Left cardiac atrium (tissue), 4 donors: ENCODE measurements at regions not wholly inside any gene's neighbourhood (a gene's known extent, or its start where the extent isn't known, plus 50 kb on each side); places are given as distances from the start of the nearest gene placed in this dataset.

Source experiments
- ATAC-seq, 2 donors: fragments of 200-7000 bp; cut with Tn5 transposase; one replicate each; pipeline ENCODE4 v1.9.1; 2020; ENCODE audit warnings: mild to moderate bottlenecking in 2 of 2, moderate library complexity in 2 of 2
- DNase-seq: peaks from one replicate; pipeline ENCODE4 v3.0.0-alpha.2; 2020
- intact Hi-C, 2 donors: fragments of 100-400 bp; cut with DNase I; formaldehyde crosslinking; loops; one replicate each; pipeline versions ENCODE4 v1.14.1 to v1.15.1; 2022 to 2023
- donor health status: DM: no; HTN: yes; CAD: no.
- donor health status: DM: no; HTN: yes; CAD: no; lungs with severe emphysema.
- donor health status: DM: yes; HTN: yes; CAD: no.
- donor health status: Dilated cardiomyopathy.

DNA sequence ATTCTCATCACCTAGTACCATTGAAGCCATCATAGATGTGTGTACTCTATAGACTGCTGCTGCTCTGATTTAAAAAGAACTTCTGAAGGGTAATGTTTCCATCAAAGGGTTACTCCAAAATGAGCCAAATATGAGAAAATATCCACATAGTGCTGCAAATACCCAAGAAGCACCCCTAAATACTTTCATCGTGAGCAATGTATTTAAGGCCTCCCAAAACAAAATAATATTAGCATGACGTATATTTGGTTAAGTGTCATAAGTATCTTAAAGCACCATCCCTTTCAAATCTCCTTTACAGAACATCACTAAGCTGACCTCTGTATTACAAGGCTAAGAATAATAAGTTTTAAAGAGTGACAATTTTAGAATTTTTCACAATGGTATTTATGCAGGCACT lies 421.8 kb downstream of the MTRR start:
- DNase-seq (no peak), ATAC-seq (no peak)
- intact Hi-C loops, result no loop called here

DNA sequence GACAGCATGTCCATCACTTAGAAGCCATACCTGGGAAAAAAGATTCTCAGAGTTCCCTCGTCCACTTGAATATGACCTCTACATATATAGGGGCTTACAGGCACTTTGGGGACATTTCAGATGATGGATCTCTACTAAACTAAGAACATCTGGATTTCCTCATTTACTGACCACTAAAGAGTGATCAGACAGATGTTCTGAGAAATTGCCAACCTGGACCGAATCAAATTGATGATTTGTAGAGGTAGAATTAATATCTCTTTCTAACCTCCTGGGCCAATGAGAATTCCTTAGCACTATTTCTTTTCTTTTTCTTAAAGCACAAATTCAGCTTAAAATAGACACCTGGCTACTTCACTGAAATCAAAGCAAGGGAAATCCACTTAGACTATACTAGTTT lies 422.7 kb downstream of the MTRR start:
- intact Hi-C loops, result no loop called here
- ATAC-seq (no peak), DNase-seq (no peak)

GRCh38 chr5:8295141-8295540 lies 426.2 kb downstream of the MTRR start:
- no peak for DNase-seq
- ATAC-seq, result no peak
- intact Hi-C loops, result no loop called here

DNA sequence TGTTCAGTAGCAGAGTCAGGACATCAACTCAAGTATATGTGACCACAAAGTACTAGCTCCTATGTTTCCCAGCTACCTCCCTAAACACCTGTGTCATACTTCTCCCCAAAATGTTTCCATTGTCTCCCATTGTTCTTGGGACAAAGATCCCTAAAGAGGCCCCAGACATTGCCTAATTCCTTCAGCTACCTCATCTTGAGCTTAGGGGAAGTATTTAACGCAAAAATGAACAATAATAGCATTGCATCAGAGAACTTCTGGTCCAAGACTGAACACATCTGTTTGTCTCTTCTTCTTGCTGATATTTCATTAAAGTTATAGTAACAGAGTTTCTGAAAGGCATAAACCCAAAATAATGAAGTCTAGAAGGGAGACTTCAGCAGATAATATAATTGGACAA lies 430.8 kb downstream of the MTRR start:
- ATAC-seq, result no peak
- intact Hi-C loops, result no loop called here
- DNase-seq, result no peak

GRCh38 chr5:8304341-8304740 lies 435.4 kb downstream of the MTRR start:
- ATAC-seq, result no peak
- intact Hi-C loops, result no loop called here
- DNase-seq, result no peak

- DNase-seq, result no peak
- intact Hi-C loops, result no loop called here
- no peak for ATAC-seq
Measured at GRCh38 chr5:8306288-8306896, 437.4 kb downstream of the MTRR start.

GRCh38 chr5:8314965-8315364 lies 446.0 kb downstream of the MTRR start:
- no peak for DNase-seq
- ATAC-seq, result no peak
- intact Hi-C loops, result no loop called here

DNA sequence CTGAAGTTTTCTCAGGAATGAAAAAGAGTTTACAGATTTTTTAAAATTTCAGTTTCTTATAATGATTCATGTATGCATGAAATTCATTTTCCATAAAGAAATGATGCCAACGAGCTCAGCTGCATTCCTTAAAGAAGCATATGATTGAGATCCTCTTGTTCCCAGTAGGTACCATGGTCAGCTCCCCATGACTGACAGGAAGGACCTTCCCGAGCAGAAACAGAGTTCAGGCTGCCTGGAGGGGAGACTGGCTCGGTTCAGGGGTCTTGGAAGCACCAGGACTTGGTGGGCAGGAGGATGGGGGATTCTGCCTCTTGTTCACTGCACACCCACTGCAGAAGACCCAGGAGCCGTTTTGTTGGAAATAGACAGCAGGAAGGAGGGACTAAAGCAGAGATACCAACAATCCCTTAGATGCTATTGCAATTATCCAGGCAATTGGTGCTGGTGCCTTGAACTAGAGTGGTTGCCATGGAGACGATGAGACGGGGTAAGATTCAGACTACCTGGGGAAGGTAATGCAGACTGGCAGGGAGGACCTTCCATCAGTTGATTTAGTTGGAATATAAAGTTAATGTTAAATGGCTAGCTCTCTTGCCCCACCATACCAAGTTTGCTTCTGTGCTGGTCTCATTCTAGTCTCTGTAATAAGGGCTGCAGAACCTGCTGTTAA lies 447.8 kb downstream of the MTRR start:
- intact Hi-C loops, result no loop called here
- no peak for DNase-seq
- ATAC-seq, result no peak

DNA sequence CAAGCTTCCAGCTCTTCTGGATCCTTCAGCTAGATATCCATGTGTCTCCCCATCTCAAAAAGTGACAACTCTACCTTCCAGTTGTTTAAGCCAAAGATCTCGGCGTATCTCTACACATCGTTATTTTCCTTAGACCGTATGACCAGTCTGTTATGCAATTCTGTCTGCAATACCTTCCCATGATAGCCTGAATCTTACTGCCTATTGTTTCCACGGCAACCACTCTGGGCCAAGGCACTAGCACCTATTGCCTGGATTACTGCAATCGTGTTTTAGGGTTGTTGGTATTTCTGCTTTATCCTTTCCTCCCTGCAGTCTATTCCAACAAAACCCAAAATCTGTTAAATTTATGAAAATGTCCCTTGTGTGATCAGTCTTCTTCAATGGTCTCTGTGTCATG lies 448.4 kb downstream of the MTRR start:
- intact Hi-C loops, result no loop called here
- ATAC-seq, result no peak

DNA sequence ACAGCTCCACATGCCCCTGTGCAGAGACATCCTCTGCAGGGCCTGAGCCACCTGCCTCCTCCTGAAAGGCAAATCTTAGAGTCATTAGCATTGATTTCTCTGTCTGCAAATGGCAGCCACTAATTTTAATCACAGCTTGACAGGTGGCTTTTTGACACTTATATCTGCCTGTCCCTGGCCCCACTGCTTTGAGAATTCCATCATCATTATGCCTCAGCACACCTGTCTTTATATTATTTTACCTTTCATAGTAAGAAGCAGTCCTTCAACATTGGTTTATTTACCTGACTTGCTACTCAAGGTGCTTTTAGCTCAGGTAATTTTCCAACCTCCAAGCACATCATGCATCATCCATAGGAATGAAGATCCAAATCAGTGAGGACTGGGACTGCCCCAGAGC lies 451.3 kb downstream of the MTRR start:
- DNase-seq, result no peak
- ATAC-seq, result no peak
- intact Hi-C loops, result no loop called here

More for the DNA sequence above, 448.4 kb downstream of the MTRR start:
- no peak for DNase-seq

- intact Hi-C loops, result no loop called here
Measured at GRCh38 chr5:8321272-8321671, 452.3 kb downstream of the MTRR start.

DNA sequence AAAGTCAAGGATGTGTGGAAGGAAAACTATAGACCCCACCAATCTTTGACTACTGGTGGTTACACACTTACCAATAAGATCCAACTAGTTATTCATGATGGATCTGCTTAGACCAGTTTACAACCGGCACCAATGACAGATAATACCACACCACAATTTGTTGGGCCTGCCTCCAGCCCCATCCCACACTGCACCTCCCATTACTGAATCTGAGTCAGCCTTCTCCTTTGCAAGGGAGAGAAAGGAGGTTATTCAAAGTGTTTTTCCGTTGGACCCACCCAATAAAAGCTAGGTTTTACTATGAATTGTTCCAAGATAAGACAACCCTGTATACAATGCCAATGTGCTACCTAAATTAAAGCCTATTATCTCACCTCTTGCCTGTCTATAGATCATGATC lies 453.5 kb downstream of the MTRR start:
- ATAC-seq (no peak), DNase-seq (no peak)
- intact Hi-C loops, result no loop called here

More at GRCh38 chr5:8321272-8321671, 452.3 kb downstream of the MTRR start:
- DNase-seq, result no peak
- ATAC-seq, result no peak

- ATAC-seq, result no peak
- intact Hi-C loops, result no loop called here
- no peak for DNase-seq
Measured at GRCh38 chr5:8327016-8327415, 458.1 kb downstream of the MTRR start.

GRCh38 chr5:8329773-8330172 lies 460.8 kb downstream of the MTRR start:
- ATAC-seq, result no peak
- DNase-seq, result no peak
- intact Hi-C loops, result no loop called here

DNA sequence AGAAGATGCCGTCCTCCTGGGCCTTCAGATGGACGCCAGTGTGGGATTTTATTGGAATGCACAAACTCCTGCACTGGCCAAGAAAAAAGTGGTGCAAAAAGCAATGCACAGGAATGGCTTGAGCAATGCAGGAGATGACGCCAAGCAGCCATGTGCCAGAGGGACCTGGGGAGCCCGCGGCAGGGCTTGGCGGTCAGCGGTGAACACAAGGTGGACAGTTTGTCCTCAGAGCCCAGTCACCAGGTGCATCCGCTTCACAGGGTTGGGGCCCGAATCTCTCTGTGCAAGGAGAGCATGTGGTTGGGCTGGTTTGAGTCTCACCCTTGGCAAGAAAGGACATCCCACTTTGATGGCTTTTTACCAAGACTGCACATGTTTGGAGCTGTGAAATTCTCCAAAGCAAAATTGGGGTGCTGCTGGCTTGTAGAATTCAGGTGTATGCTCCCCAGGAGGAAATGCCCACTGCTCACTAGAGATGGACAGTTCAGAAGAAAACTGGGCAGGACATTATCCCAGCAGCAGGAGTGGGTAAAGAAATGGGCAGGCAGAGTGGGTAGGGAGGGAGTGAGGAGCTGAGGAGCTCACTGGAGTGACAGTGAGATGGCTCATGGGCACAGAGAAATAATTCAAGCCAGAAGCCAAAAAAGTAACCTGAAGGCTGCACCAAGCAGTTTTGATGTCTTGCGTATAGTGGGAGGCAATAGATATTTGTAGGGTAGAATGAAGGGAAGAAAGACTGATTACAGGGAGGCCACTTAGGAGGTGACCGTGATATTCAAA lies 463.9 kb downstream of the MTRR start:
- intact Hi-C loops, result no loop called here
- no peak for DNase-seq
- ATAC-seq, result no peak

GRCh38 chr5:8333485-8333884 lies 464.5 kb downstream of the MTRR start:
- no peak for ATAC-seq
- intact Hi-C loops, result no loop called here
- no peak for DNase-seq

DNA sequence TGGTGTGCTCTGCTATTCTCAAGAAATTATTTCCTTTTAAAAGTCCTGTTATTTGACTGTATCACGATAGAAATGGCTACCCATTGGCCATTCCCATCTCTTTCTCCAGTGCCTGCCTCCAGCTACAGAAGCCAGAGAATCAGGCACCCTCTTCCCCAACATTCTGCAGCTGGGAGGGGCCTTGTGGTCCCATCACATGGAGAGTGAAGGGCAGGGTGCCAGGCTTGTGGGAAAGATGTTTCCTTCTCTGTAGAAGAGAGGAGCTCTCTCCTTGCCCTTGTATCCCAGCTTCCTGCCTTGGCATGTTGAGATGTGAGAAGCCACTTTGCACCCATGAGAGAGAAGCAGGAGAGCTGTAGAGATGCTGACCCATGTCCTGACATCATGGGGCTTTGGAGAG lies 465.0 kb downstream of the MTRR start:
- intact Hi-C loops, result no loop called here
- no peak for ATAC-seq
- DNase-seq, result no peak

- DNase-seq (no peak), ATAC-seq (no peak)
- intact Hi-C loops, result no loop called here
Measured at GRCh38 chr5:8340261-8340660, 471.3 kb downstream of the MTRR start.

GRCh38 chr5:8340739-8341344 lies 471.9 kb downstream of the MTRR start:
- ATAC-seq, result peak in 1 of 2 donors; percentile 45

DNA sequence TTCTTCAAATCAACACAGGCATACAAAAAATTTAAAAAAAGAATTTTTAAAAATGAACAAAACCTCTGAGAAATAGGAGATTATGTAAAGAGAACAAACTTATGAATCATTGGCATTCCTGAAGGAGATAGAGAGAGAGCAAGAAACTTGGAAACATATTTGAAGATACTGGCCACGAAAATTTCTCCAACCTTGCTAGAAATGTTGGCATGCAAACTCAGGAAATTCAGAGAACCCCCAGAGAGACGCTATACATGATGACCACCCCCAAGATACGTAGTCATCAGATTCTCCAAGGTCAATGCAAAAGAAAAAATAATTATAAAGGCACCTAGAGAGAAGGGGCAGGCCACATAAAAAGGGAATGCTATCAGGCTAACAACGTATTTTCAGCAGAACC lies 472.5 kb downstream of the MTRR start:
- ATAC-seq (peak in 1 of 2 donors; percentile 17), DNase-seq (no peak)
- intact Hi-C loops, result no loop called here

More at GRCh38 chr5:8340739-8341344, 471.9 kb downstream of the MTRR start:
- no peak for DNase-seq
- intact Hi-C loops, result no loop called here
